SW480 (cell line): ENCODE measurements at regions not wholly inside any gene's neighbourhood (a gene's known extent, or its start where the extent isn't known, plus 50 kb on each side); places are given as distances from the start of the nearest gene placed in this dataset.
"Not testable (repeated sequence)": the region's sequence is repeated elsewhere in the genome, so short reads cannot be mapped to it uniquely, and the experiment has no call there.

Experiments
- DNase-seq: peaks from one replicate; pipeline ENCODE4 v3.0.0-alpha.2; 2016; ENCODE audit warnings: low spot score

- not testable (repeated sequence) for DNase-seq
These were observed 4092.8 kb upstream of the TPTE start for GRCh38 chr21:6428498-6429092.

- DNase-seq = not testable (repeated sequence)
These were observed 4091.5 kb upstream of the TPTE start for GRCh38 chr21:6429924-6430323.

- not testable (repeated sequence) for DNase-seq
These were observed 4088.2 kb upstream of the TPTE start for GRCh38 chr21:6433149-6433548.

- DNase-seq = not testable (repeated sequence)
These were observed 4085.2 kb upstream of the TPTE start for GRCh38 chr21:6436205-6436604.

GRCh38 chr21:6436971-6437833, 4084.2 kb upstream of the TPTE start:
- DNase-seq = not testable (repeated sequence)

GRCh38 chr21:6437834-6438187, 4083.6 kb upstream of the TPTE start:
- DNase-seq = not testable (repeated sequence)

- DNase-seq = not testable (repeated sequence)
These were observed 4082.3 kb upstream of the TPTE start for GRCh38 chr21:6439058-6439457.

GRCh38 chr21:6454648-6455340, 4066.6 kb upstream of the TPTE start:
- not testable (repeated sequence) for DNase-seq

- DNase-seq = not testable (repeated sequence)
These were observed 4065.2 kb upstream of the TPTE start for GRCh38 chr21:6456011-6456661.

GRCh38 chr21:6459761-6460160, 4061.6 kb upstream of the TPTE start:
- not testable (repeated sequence) for DNase-seq

- not testable (repeated sequence) for DNase-seq
These were observed 4060.0 kb upstream of the TPTE start for GRCh38 chr21:6461358-6461757.

GRCh38 chr21:6464419-6464818, 4057.0 kb upstream of the TPTE start:
- not testable (repeated sequence) for DNase-seq

GRCh38 chr21:6466081-6466698, 4055.2 kb upstream of the TPTE start:
- not testable (repeated sequence) for DNase-seq

GRCh38 chr21:6466707-6467106, 4054.7 kb upstream of the TPTE start:
- not testable (repeated sequence) for DNase-seq

- not testable (repeated sequence) for DNase-seq
These were observed 4054.1 kb upstream of the TPTE start for GRCh38 chr21:6467189-6467774.

GRCh38 chr21:6467907-6468306, 4053.5 kb upstream of the TPTE start:
- not testable (repeated sequence) for DNase-seq

GRCh38 chr21:6468331-6468860, 4053.0 kb upstream of the TPTE start:
- not testable (repeated sequence) for DNase-seq

- DNase-seq = not testable (repeated sequence)
These were observed 4047.0 kb upstream of the TPTE start for GRCh38 chr21:6474250-6474968.

GRCh38 chr21:6481116-6481515, 4040.3 kb upstream of the TPTE start:
- not testable (repeated sequence) for DNase-seq

GRCh38 chr21:6482616-6483015, 4038.8 kb upstream of the TPTE start:
- DNase-seq = not testable (repeated sequence)
